Spleen (tissue), 11 donors: ENCODE measurements at regions not wholly inside any gene's neighbourhood (a gene's known extent, or its start where the extent isn't known, plus 50 kb on each side); places are given as distances from the start of the nearest gene placed in this dataset.
"Not testable (repeated sequence)": the region's sequence is repeated elsewhere in the genome, so short reads cannot be mapped to it uniquely, and the experiment has no call there.

Experiments used
- DNase-seq: peaks from one replicate; pipeline ENCODE4 v3.0.0-alpha.2; 2020
- H3K27ac ChIP-seq, 8 donors: fragments of 200-600 bp; sonication (generic) in 7 of 8; 1 replicate in 4 of 8; 2 replicates in 4 of 8; pipeline versions ENCODE4 v1.5.0 to v1.8.0; 2016 to 2021; ENCODE audit warnings: inconsistent platforms in 4 of 8, mild to moderate bottlenecking in 4 of 8, moderate library complexity in 1 of 8
- H3K27me3 ChIP-seq, 7 donors: fragments of 200-600 bp; sonication (generic) in 6 of 7; replicated peaks in 1 of 7; 1 replicate in 4 of 7; 2 replicates in 3 of 7; pipeline versions ENCODE4 v1.5.0 to v1.8.0; 2016 to 2021; ENCODE audit warnings: inconsistent platforms in 3 of 7, mild to moderate bottlenecking in 1 of 7
- H3K36me3 ChIP-seq, 6 donors: fragments of 200-600 bp; sonication (generic) in 5 of 6; 1 replicate in 4 of 6; 2 replicates in 2 of 6; pipeline versions ENCODE4 v1.5.0 to v1.8.0; 2016 to 2021; ENCODE audit warnings: inconsistent platforms in 2 of 6
- H3K4me1 ChIP-seq, 6 donors: fragments of 200-600 bp; sonication (generic) in 5 of 6; 1 replicate in 3 of 6; 2 replicates in 3 of 6; pipeline versions ENCODE4 v1.5.0 to v1.8.0; 2016 to 2021; ENCODE audit warnings: inconsistent platforms in 3 of 6
- H3K4me3 ChIP-seq, 8 donors: fragments of 200-600 bp; sonication (generic) in 7 of 8; 1 replicate in 4 of 8; 2 replicates in 4 of 8; pipeline versions ENCODE4 v1.5.0 to v1.8.0; 2016 to 2021; ENCODE audit warnings: inconsistent platforms in 4 of 8, mild to moderate bottlenecking in 4 of 8, moderate library complexity in 2 of 8
- H3K9me3 ChIP-seq, 8 donors: fragments of 200-600 bp; sonication (generic) in 7 of 8; 1 replicate in 4 of 8; 2 replicates in 4 of 8; pipeline versions ENCODE4 v1.5.0 to v1.8.0; 2016 to 2021; ENCODE audit warnings: inconsistent platforms in 4 of 8
- POLR2A ChIP-seq, 3 donors: fragments of 450-650 bp; IDR thresholded peaks; one replicate each; pipeline ENCODE4 v1.5.1; 2017; ENCODE audit warnings: antibody characterized with exemption in 3 of 3, mild to moderate bottlenecking in 1 of 3
- POLR2AphosphoS5 ChIP-seq, 3 donors: sonication (generic); formaldehyde crosslinking; IDR thresholded peaks; one replicate each; pipeline ENCODE4 v1.5.1; 2017; ENCODE audit warnings: antibody characterized with exemption in 3 of 3
- WGBS, 5 donors: extraction: QIAGEN DNeasy Blood & Tissue Kit in 3 of 5; methylation state at CpG; one replicate each; pipeline versions ENCODE4 v1.1.5 to v1.1.7; 2013 to 2018; 5-methylcytosine and 5-hydroxymethylcytosine counted together
- intact Hi-C: fragments of 100-400 bp; cut with DNase I; formaldehyde crosslinking; loops from one replicate; pipeline ENCODE4 v1.15.0; 2023; ENCODE audit warnings: low total_unique reads
- TF ChIP-seq, protein P1 (sequence below), 11 experiments: fragments of 200-600 bp in 7 of 11; fragments of 450-650 bp in 4 of 11; sonication (generic) in 4 of 11; IDR thresholded peaks in 8 of 11; conservative IDR thresholded peaks in 3 of 11; 1 replicate in 7 of 11; 2 replicates in 4 of 11; pipeline versions ENCODE4 v1.4.0 to v1.8.0; 2016 to 2021; ENCODE audit warnings: antibody characterized with exemption in 11 of 11, inconsistent platforms in 4 of 11, mild to moderate bottlenecking in 1 of 11
- donor health status: healthy with polysubstance abuse.
- donor health status: DM: no; HTN: no; CAD: no; lungs with moderate emphysema.
- donor health status: DM: no; HTN: no; CAD: no.
- donor health status: Bipolar disorder and iron deficiency.
- donor health status: healthy.
- donor health status: DM: no; HTN: no; CAD: no.
- donor health status: DM: yes; HTN: yes; CAD: no.

DNA sequence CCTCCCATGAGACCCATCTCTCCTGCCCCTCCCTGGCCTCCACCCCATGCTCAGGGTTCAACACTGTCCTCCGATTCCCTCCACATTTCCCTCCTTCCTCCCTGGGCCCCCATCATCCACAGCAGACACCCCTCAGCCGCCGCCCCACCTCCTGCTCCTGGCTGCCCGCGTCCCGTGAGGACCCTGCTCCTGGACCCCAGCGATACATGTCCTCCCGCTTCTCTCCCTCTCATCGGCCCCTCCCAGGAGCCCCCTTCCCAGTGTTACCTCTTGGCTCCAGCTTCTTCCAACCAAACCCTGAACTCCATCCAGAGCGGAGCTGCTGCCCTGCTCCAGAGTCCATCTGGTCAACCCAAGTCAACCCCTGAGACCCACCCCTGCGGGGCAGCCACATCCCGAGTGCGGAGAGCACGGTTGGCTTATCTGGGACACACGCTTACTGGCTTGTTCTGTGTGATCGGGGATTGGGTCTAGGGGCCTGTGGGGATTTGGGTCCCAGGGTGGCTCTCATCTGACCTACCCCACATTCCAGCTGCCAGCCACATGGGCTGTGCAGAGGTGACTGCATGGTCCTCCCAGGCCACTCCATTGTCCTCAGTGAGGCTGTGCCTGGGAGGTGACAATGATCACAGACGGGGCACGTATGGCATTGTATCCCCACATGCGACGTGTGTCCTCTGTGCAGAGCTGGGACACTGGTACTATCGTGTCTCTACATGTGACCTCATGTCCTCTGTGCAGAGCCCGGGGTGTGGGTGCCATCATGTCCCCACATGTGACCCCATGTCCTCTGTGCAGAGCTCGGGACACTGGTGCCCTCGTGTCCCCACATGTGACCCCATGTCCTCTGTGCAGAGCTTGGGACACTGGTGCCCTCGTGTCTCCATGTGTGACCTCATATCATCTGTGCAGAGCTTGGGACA lies 333.6 kb downstream of the ADGRD1 start:
- Histone ChIP-seq H3K27me3 (peaks cover 0 to 8% (median 0%) of the 10 kb centered on the region in 7 donors), H3K9me3 (no peaks in the 10 kb centered on the region), H3K27ac (no peak overlapping the region), H3K4me3 (no peak overlapping the region), H3K4me1 (no peaks in the 10 kb centered on the region), H3K36me3 (no peaks in the 10 kb centered on the region)
- peak; percentile 60 for DNase-seq
- intact Hi-C loops, result no loop called here
- WGBS, 5 donors, result 85 to 93% (median 86%) methylated on average over 11 to 20 of the region's 25 CpGs
- TF ChIP-seq POLR2AphosphoS5 (IDR thresholded peaks at IDR 0.05) (no peak), POLR2A (IDR thresholded peaks at IDR 0.05) (no peak)
- TF ChIP-seq, protein P1, sequence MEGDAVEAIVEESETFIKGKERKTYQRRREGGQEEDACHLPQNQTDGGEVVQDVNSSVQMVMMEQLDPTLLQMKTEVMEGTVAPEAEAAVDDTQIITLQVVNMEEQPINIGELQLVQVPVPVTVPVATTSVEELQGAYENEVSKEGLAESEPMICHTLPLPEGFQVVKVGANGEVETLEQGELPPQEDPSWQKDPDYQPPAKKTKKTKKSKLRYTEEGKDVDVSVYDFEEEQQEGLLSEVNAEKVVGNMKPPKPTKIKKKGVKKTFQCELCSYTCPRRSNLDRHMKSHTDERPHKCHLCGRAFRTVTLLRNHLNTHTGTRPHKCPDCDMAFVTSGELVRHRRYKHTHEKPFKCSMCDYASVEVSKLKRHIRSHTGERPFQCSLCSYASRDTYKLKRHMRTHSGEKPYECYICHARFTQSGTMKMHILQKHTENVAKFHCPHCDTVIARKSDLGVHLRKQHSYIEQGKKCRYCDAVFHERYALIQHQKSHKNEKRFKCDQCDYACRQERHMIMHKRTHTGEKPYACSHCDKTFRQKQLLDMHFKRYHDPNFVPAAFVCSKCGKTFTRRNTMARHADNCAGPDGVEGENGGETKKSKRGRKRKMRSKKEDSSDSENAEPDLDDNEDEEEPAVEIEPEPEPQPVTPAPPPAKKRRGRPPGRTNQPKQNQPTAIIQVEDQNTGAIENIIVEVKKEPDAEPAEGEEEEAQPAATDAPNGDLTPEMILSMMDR (IDR thresholded peaks at IDR 0.05 in 8 of 11, conservative IDR thresholded peaks at IDR 0.05 in 3 of 11), result no peak

DNA sequence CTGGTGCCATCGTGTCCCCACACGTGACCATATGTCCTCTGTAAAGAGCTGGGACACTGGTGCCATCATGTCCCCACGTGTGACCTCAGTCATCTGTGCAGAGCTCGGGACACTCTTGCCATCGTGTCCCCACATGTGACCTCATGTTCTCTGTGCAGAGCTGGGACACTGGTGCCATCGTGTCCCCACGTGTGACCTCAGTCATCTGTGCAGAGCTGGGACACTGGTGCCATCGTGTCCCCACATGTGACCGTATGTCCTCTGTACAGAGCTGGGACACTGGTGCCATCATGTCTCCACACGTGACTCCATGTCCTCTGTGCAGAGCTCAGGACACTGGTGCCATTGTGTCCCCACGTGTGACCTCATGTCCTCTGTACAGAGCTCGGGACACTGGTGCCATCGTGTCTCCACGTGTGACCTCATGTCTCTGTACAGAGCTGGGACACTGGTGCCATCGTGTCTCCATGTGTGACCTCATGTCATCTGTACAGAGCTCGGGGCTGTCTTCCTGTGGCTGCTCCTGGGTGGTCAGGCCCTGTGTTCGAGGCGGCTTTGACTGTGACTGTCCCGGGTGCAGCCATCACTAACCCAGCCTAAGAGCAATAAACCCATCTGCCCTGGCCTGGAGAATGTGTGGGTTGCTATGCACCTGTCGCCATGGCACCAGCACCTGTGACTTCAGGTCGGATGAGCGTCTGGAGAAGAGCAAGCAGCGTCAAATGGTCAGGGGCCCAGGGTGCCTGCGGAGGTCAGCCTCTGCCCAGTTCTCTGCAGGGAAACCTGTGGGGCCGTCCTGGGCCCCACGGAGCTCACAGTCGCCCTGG lies 334.4 kb downstream of the ADGRD1 start:
- peak; percentile 69 for DNase-seq
- 82 to 90% (median 88%) methylated on average over 21 to 26 of the region's 27 CpGs for WGBS, 5 donors
- H3K27me3 ChIP-seq, result peaks cover 0 to 8% (median 0%) of the 10 kb centered on the region in 7 donors

DNA sequence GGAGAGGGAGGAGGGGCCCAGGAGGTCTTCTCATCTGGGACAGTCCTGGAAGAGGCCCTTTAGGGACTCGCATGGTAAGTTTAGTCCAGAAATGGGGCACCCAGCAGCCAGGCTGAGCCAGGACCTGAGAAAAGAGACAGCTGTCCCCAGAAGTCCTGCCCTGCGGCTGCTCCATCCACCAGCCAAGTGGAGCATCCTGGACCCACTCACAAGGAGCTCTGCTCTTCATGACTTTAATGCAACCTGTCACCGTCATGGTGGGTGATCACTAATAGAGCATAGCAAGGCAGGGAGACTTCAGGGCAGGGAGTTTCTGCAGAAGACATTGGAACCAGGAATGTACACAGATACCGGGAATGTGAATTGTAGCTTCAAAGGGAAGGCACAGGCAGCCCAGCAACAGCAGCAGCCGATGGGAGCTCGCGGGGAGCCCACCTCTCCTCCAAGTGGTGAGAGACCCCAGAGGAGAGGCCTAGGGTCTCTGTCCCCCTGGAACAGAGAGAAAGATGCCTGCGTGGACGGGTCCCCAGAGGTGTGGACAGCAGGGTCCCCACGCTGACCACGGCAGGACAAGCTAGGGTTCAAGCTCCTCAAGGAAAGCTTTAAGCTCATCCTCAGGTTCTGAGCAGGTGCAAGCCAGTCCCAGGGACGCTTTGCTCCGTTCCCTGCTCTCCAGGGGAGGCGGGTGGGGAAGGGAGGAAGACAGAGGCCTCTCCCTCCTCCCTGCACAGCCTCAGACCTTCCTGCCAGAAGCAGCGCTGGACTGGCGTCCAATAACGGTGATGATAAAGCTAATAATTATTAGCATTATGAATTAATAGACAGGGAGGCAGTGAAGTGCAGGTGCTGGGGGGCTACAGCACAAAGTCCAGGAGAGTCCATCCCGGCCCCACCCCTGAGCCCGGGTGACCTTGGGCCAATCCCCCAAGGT lies 335.3 kb downstream of the ADGRD1 start:
- intact Hi-C loops, result not testable (repeated sequence)

More for the DNA sequence above, 334.4 kb downstream of the ADGRD1 start:
- TF ChIP-seq POLR2A (IDR thresholded peaks at IDR 0.05), result no peak
- TF ChIP-seq, protein P1 (IDR thresholded peaks at IDR 0.05 in 8 of 11, conservative IDR thresholded peaks at IDR 0.05 in 3 of 11), result no peak
- TF ChIP-seq POLR2AphosphoS5 (IDR thresholded peaks at IDR 0.05), result no peak
- H3K27ac ChIP-seq, result no peak overlapping the region
- H3K4me1 ChIP-seq, result no peaks in the 10 kb centered on the region
- H3K4me3 ChIP-seq, result no peak overlapping the region
- H3K36me3 ChIP-seq, result no peaks in the 10 kb centered on the region
- intact Hi-C loops, result no loop called here
- no peaks in the 10 kb centered on the region for H3K9me3 ChIP-seq

DNA sequence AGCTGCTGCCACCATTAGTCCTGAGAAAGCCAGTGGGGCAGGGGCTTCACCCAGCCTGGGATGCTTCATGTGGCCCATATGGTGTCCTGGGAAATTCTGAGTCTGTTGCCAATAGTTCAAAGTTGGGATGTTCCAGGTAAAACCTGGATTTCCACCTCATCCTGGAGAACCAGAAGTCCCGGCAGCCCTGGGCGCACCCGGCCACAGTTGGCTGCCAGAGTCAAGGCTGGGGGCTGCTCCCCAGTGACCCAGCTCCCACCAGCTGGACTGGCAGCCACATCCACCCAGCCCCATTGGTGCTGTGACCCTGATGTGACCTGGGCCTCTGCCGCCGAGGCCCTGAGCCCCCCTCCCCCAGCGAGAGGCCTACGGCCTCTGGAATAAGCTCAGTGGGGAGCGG lies 336.1 kb downstream of the ADGRD1 start:
- intact Hi-C loops, result loop anchor here (10.0 kb wide), 1 partner anchor 375 kb away; no protein-coding TSS in a partner anchor
- 84 to 94% (median 87%) methylated on average over 3 to 7 of the region's 8 CpGs for WGBS, 5 donors

More for the DNA sequence above, 335.3 kb downstream of the ADGRD1 start:
- WGBS, 5 donors, result 84 to 91% (median 89%) methylated on average over 17 to 19 of the region's 19 CpGs
- H3K27ac ChIP-seq, H3K27me3 ChIP-seq, H3K4me3 ChIP-seq, H3K36me3 ChIP-seq, H3K4me1 ChIP-seq, H3K9me3 ChIP-seq: not testable (repeated sequence)
- DNase-seq, result peak; percentile 65

More for the DNA sequence above, 336.1 kb downstream of the ADGRD1 start:
- DNase-seq, result peak; percentile 38
- H3K4me3 ChIP-seq, H3K36me3 ChIP-seq, H3K27ac ChIP-seq, H3K9me3 ChIP-seq, H3K27me3 ChIP-seq, H3K4me1 ChIP-seq: not testable (repeated sequence)
